ENCODE measurements at regions not wholly inside any gene's neighbourhood (a gene's known extent, or its start where the extent isn't known, plus 50 kb on each side); places are given as distances from the start of the nearest gene placed in this dataset.

GRCh38 chr3:194837457-194838127 lies 151.9 kb downstream of the FAM43A start:
- ATAC-seq: no peak

GRCh38 chr3:194838236-194838635 lies 152.6 kb downstream of the FAM43A start:
- no peak for ATAC-seq

DNA sequence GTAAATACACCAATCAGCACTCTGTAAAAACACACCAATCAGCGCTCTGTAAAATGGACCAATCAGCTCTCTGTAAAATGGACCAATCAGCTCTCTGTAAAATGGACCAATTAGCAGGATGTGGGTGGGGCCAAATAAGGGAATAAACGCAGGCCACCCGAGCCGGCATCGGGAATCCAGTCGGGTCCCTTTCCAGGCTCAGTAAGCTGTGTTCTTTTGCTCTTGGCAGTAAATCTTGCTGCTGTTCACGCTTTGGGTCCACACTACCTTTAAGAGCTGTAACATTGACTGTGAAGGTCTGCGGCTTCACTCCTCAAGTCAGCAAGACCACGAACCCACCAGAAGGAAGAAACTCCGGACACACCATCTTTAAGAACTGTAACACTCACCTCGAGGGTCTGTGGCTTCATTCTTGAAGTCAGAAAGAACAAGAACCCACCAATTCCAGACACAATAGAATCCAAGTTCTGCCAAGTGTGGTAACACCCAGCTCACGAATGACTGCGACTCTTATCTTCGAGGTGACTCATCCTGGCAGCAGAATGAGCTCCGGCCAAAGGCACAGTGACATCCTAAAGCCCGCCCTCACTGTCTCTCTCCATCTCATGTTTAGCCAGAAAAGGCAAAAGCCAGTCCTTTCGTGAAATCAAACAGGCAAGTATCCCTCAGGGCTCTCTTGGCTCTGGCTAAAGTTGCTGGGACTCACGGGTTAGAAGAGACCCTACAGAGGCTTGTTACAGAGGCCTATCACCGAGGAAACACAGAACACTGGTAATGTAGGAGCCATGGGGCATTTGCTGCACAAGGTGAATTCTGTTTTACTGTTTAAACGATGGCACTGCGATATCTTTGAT lies 155.2 kb downstream of the FAM43A start:
- ATAC-seq: no peak

DNA sequence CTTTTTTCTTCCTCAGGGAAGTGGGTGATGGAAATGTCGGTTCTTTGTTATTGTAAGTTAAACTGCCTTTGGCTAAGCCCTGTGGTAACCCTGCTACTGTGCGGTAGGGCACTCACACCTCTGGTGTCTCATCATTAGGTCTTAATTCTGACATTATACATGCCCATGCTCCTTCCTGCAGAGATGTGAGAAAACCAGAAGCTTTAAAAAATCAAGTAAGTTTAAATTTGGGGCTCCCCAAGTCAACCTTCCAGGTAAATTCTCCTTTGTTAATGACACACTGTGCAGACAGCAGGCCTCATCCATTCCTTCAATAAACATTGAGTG lies 155.8 kb downstream of the FAM43A start:
- ATAC-seq: no peak

GRCh38 chr3:194843556-194843955 lies 157.9 kb downstream of the FAM43A start:
- ATAC-seq: no peak

- no peak for ATAC-seq
These were observed 158.4 kb downstream of the FAM43A start for GRCh38 chr3:194844046-194844445.

- ATAC-seq: no peak
These were observed 163.6 kb downstream of the FAM43A start for GRCh38 chr3:194849166-194849875.

- no peak for ATAC-seq
These were observed 165.6 kb downstream of the FAM43A start for GRCh38 chr3:194851254-194851653.

GRCh38 chr3:194851941-194852340 lies 166.3 kb downstream of the FAM43A start:
- ATAC-seq: no peak

DNA sequence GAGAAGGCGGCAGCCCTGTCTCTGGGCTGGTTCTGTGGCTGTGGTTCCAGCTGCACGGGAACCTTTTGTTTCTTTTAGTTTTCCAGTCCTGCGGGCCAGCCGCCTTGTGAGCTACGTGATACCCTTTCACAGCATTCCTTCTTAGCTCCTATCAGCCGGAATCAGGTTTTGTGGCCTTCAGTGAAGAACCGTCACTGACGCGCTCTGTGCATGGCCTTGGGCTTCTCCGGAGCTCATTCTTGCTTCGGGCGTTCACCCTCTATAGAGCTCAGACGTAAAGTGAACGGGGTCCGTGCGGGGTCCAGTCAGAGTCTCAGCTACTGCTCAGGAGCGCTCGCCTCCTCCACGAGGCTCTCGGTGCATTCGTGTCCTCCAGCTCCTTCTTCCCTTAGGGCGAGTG lies 166.7 kb downstream of the FAM43A start:
- no peak for ATAC-seq

- ATAC-seq: no peak
These were observed 167.3 kb downstream of the FAM43A start for GRCh38 chr3:194852831-194853508.

GRCh38 chr3:194854206-194854605 lies 168.5 kb downstream of the FAM43A start:
- no peak for ATAC-seq

GRCh38 chr3:194854659-194855390 lies 169.1 kb downstream of the FAM43A start:
- no peak for ATAC-seq

DNA sequence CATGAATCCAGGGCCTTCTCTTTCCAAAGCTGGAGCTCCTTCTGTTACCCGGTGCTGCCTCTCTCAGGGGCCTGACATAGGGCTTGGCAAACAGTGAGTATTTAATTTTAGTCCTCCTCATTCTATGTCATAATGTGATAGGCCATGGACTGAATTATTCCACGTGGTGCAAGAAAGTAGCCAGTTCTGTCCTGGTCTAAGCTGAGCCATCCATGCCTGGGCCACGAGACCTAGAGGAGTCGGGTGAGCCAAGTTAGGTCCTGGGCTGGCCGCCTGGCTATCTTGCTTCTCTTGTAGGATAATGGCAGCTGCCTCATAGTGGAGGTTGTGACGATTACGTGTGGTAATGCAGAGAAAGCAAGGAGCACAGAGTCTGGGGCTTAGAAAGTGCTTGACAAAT lies 170.6 kb downstream of the FAM43A start:
- no peak for ATAC-seq

- no peak for ATAC-seq
These were observed 171.9 kb downstream of the FAM43A start for GRCh38 chr3:194857469-194858113.

DNA sequence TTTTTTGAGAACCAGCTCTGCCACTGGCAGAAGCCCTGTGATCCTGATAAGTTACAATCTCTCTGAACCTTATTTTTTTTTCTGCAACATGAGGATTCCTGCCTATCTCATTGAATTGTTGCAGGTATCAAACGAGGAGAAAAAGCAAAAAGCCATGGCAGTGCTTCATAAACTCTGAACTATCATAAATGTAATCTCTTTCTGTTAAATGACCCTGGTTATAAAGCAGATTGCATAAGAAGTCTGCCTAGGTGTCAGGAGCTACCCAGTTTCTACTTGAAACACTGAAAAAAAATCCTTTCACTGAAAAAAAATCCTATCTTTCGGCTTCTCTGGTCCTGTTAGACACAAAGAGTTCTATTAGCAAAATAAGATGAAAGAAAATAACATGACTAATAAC lies 172.7 kb downstream of the FAM43A start:
- ATAC-seq: no peak

DNA sequence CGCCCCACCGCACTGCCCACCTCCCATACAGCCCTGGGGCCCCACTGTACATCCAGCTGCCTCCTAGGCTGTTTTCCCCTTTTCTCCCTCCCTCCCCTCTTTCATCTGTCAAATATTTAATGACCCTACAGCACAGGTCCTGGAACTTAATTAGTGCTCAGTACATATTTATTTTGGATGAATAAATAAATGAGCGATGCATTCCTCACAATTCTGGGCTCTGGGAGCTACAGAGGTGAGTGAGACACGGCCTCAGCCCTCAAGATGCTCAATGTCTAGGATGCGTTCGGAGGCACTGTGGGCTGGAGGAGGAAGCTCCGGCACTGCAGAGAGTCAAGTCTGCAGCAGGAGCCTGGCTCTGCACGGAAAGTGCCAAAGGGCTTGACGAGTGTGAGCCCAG lies 175.0 kb downstream of the FAM43A start:
- no peak for ATAC-seq

DNA sequence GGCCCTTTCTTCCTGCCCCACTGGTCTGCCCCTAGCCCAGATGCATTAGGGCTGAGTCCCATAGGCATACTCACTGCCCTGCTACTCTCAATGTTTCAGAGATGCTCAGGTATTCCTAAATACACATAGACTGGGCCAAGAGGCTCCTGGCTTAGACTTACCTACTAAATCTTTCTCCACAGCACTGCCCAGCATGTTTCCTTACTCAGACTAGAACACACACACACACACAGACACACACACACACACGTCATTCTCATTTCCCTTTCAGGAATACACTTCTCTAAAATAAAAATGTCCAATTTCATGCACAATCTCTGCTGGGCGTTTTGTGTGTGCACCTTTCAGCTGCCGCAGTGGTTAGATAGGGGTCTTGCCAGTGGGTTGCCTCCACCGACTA lies 175.7 kb downstream of the FAM43A start:
- ATAC-seq: no peak

- no peak for ATAC-seq
These were observed 179.4 kb downstream of the FAM43A start for GRCh38 chr3:194865061-194865460.

GRCh38 chr3:194865615-194866014 lies 179.9 kb downstream of the FAM43A start:
- ATAC-seq: no peak

GRCh38 chr3:194866236-194866635 lies 180.6 kb downstream of the FAM43A start:
- no peak for ATAC-seq

Data from activated CD4-positive, CD25-positive, alpha-beta regulatory T cell treated with anti-CD3 and anti-CD28 coated beads, Interleukin-2, amount 50 U/mL, for 24 hours (primary cell).